ENCODE measurements at regions not wholly inside any gene's neighbourhood (a gene's known extent, or its start where the extent isn't known, plus 50 kb on each side); places are given as distances from the start of the nearest gene placed in this dataset.

GRCh38 chr14:103220134-103220981 is 97.1 kb downstream of the TNFAIP2 start:
- DNase-seq (no peak), ATAC-seq (peak; percentile 20 to 28)
- Histone ChIP-seq H3K9me3 (no peaks in the 10 kb centered on the region), H3K27me3 (ENCODE audit: low read depth) (peaks cover 29% of the 10 kb centered on the region), H3K4me1 (peaks cover 9% of the 10 kb centered on the region), H3K4me3 (peak overlapping the region; percentile 41), H3K27ac (no peak overlapping the region), H3K36me3 (no peaks in the 10 kb centered on the region)
- intact Hi-C loops (cut with DNase I), result no loop called here
- no peak for TF ChIP-seq CTCF (IDR thresholded peaks at IDR 0.05)

GRCh38 chr14:103220982-103221641 is 97.9 kb downstream of the TNFAIP2 start:
- H3K36me3 ChIP-seq, result no peaks in the 10 kb centered on the region
- TF ChIP-seq CTCF (IDR thresholded peaks at IDR 0.05), result no peak
- peak overlapping the region; percentile 41 for H3K4me3 ChIP-seq
- DNase-seq, result no peak
- peaks cover 26% of the 10 kb centered on the region for H3K27me3 ChIP-seq (ENCODE audit: low read depth)
- intact Hi-C loops (cut with DNase I), result no loop called here
- no peak overlapping the region for H3K27ac ChIP-seq
- peaks cover 9% of the 10 kb centered on the region for H3K4me1 ChIP-seq
- H3K9me3 ChIP-seq, result no peaks in the 10 kb centered on the region
- ATAC-seq, result no peak

- DNase-seq (no peak), ATAC-seq (no peak)
- intact Hi-C loops (cut with DNase I), result no loop called here
Observed at GRCh38 chr14:103221781-103222358, 98.6 kb downstream of the TNFAIP2 start.

GRCh38 chr14:103223818-103224352 is 100.6 kb downstream of the TNFAIP2 start:
- Histone ChIP-seq H3K36me3 (no peaks in the 10 kb centered on the region), H3K27ac (no peak overlapping the region), H3K4me3 (no peak overlapping the region), H3K27me3 (ENCODE audit: low read depth) (peaks cover 38% of the 10 kb centered on the region), H3K9me3 (no peaks in the 10 kb centered on the region), H3K4me1 (peaks cover 9% of the 10 kb centered on the region)
- no peak for DNase-seq
- no peak for TF ChIP-seq CTCF (IDR thresholded peaks at IDR 0.05)
- no peak for ATAC-seq
- intact Hi-C loops (cut with DNase I), result no loop called here

More at GRCh38 chr14:103221781-103222358, 98.6 kb downstream of the TNFAIP2 start:
- no peak for TF ChIP-seq CTCF (IDR thresholded peaks at IDR 0.05)
- H3K9me3 ChIP-seq, result no peaks in the 10 kb centered on the region
- peaks cover 9% of the 10 kb centered on the region for H3K4me1 ChIP-seq
- peaks cover 29% of the 10 kb centered on the region for H3K27me3 ChIP-seq (ENCODE audit: low read depth)
- no peaks in the 10 kb centered on the region for H3K36me3 ChIP-seq
- no peak overlapping the region for H3K27ac ChIP-seq
- no peak overlapping the region for H3K4me3 ChIP-seq

GRCh38 chr14:103225062-103225461 is 101.8 kb downstream of the TNFAIP2 start:
- H3K4me1 ChIP-seq, result peaks cover 9% of the 10 kb centered on the region
- DNase-seq (no peak), ATAC-seq (no peak)
- H3K9me3 ChIP-seq, result no peaks in the 10 kb centered on the region
- H3K27ac ChIP-seq, result no peak overlapping the region
- intact Hi-C loops (cut with DNase I), result no loop called here
- H3K36me3 ChIP-seq, result no peaks in the 10 kb centered on the region
- TF ChIP-seq CTCF (IDR thresholded peaks at IDR 0.05), result no peak
- no peak overlapping the region for H3K4me3 ChIP-seq
- peaks cover 37% of the 10 kb centered on the region for H3K27me3 ChIP-seq (ENCODE audit: low read depth)
